GM18519 (cell line): ENCODE measurements at regions not wholly inside any gene's neighbourhood (a gene's known extent, or its start where the extent isn't known, plus 50 kb on each side); places are given as distances from the start of the nearest gene placed in this dataset.
"Not testable (repeated sequence)": the region's sequence is repeated elsewhere in the genome, so short reads cannot be mapped to it uniquely, and the experiment has no call there.

ENCODE experiments used
- ATAC-seq: cut with Tn5 transposase; IDR thresholded peaks from one replicate; pipeline ENCODE4 v1.9.1; 2021; ENCODE audit warnings: mild to moderate bottlenecking, moderate library complexity; ENCODE audit not compliant: unreplicated experiment, low FRiP score

GRCh38 chr11:114925591-114925990, 247.3 kb downstream of the NXPE2 start:
- ATAC-seq: no peak

DNA sequence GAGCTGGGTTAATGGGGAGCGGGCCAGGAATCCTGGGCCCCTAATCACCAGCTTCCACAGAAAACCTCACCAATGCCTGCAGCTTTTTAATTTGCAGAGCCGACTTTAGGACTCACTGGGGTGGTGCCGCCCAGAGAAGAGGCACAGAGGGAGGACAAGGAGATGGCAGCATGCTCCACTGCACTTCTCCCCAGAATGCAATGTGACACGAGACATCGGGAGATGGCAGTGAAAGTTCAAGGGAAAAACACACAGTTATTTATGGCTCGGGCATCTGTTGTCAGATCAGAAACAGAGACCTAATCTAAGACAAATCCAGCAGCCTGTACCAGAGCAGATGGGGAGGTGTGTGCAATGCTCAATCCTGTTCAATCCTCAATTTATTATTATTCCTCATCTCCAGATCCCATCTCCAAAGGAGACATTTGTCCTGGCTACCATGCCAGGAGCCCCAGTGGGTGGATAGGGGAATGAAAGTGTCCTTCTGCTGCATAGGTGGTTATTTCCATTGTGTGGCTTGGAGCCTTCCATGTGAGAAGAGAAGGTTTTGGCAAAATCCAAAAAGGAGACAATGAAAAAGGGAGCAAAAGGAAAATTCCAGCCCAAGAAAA, 250.0 kb downstream of the NXPE2 start:
- ATAC-seq: no peak

GRCh38 chr11:114929351-114930000, 251.1 kb downstream of the NXPE2 start:
- no peak for ATAC-seq

GRCh38 chr11:114938799-114939198, 260.5 kb downstream of the NXPE2 start:
- no peak for ATAC-seq

DNA sequence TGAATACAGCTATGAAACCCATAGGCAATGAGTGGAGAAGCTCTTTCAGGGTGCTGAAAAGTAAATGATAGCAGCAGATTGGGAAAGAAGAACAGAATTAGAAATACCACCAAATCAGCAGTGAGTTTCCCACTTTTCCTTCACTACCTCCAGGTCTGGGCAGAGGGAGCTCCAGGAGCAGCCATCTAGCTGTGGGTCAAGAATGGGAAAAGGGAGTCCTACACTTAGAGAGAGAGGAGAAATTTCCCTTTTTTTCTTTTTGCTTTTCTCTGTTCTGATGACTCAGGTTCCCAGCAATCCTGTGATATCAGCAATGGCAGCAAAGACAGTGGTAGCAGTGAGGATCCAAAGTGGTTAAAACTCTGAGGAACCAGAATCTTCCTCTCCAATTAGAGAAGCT, 263.9 kb downstream of the NXPE2 start:
- ATAC-seq: no peak

DNA sequence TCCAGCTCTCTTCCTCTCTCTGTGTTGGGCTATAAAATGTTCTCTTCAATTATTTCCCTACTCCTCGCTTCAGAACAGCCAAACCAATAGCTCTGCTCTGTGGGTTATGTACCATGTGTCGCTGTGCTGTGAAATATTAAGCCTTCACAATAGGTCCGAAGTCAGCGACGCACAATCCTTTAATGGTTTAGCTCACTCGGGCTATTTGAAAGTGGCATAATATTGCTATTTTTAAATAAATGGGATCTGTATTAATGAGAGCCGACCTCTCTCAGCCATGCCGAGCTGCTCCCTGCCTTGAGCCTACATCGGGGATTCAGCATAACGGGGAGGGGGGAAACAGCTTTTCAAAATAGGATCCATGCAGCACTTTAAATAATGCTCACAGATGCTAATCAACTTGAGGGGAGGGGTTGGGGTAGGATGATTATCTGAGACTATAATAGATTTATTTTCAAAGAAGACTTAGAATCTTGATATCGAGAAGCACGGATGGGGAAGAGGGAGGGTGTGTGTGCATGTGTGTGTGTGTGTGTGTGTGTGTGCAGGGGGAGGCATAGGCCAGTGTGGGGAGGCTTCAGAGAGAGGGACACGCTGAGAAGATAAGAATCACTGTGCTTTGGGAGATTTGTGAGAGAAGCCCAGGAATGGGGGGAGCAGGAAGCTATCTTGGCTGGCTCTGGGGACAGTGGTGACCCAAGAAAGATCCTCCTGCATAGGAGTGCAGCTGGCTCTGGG, 271.5 kb downstream of the NXPE2 start:
- no peak for ATAC-seq

- ATAC-seq: no peak
Observed at GRCh38 chr11:114953039-114953438, 274.7 kb downstream of the NXPE2 start.

- no peak for ATAC-seq
Observed at GRCh38 chr11:114955923-114956322, 277.6 kb downstream of the NXPE2 start.

- no peak for ATAC-seq
Observed at GRCh38 chr11:114956566-114956965, 278.2 kb downstream of the NXPE2 start.

GRCh38 chr11:114959953-114960505, 281.7 kb downstream of the NXPE2 start:
- no peak for ATAC-seq

GRCh38 chr11:114960819-114961218, 282.5 kb downstream of the NXPE2 start:
- not testable (repeated sequence) for ATAC-seq

DNA sequence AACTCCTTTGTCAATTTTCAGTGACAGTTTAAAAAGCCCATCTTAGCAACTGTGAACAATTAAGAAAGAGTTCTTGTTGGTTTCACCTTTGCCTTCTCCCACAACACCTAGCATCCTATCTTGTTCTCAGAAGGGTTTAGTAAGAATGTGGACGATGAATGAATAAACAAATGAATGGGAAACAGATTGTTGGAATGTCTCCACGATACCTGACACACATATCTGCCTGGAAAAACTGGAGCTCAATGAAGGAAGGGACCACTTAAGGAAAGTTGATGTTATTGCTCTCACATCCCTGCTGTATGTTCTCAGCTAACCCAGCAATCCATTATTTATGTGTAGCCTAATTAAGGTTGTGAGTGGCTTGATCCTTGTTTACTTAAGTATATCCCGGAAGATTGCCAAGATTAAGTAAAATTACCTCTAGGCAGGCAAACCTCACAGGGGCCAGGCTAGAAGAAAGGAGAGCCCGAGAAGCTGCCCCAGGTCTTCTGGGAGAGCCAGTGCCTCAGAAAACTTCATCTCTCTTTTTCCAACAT, 286.4 kb downstream of the NXPE2 start:
- no peak for ATAC-seq

DNA sequence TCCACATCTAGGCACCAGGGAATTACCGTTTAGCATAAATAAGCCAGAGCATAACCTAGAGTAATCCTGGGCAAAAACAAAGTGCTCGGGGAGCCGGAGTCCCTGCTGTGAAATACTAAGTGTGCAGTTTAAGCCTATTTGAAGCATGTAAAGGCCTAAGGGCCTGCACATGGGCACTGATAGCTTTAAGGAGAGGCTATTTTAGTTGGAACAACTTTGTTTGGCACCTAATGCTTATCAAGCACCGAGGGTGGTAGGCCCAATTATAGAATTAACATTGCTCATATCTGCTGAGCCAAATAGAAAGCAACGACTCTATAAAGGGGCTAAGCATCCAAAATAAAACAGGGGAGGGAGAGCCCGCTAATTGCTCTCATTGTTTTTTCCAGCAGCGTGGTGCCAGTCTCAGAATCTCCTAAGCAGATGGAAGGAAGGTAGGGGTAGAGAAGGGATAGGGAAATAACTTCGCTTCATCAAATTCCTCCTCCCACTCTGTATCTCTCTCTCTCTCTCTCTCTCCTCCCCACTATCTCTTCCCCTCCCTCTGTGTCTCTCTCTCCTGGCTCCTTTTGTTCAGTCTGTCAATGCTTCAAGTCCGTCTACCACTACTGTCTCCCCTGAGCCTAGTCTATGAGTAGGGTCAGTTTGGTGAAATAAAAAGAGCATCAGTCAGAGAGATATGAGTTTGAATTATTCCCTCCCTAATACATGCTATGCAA, 292.8 kb downstream of the NXPE2 start:
- ATAC-seq: no peak

- ATAC-seq: no peak
Observed at GRCh38 chr11:114972105-114972504, 293.8 kb downstream of the NXPE2 start.

- no peak for ATAC-seq
Observed at GRCh38 chr11:114977651-114978050, 299.3 kb downstream of the NXPE2 start.

DNA sequence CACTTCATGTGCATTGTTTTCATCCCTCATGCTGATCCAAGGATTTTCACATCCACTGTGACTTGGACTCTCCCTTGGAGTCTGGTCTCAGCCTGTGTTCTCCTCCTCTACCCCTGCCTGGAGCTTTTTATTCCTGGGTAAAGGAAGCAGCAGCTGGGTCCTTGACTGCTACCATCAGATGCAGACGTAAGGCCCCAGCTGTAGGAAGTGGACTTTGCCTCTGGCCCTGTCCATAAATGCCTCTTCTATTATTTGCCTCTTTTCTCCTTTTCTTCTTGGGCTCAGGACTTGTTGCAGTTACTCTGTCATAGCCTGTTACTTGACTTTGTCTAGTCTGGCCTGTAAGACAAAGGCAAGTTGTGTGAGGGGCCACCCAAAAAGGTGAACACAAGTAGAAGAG, 303.8 kb downstream of the NXPE2 start:
- no peak for ATAC-seq

GRCh38 chr11:114984611-114985163, 306.4 kb downstream of the NXPE2 start:
- no peak for ATAC-seq

- no peak for ATAC-seq
Observed at GRCh38 chr11:114986365-114986764, 308.0 kb downstream of the NXPE2 start.

- no peak for ATAC-seq
Observed at GRCh38 chr11:114987186-114987760, 308.9 kb downstream of the NXPE2 start.

GRCh38 chr11:114988644-114989043, 310.3 kb downstream of the NXPE2 start:
- ATAC-seq: no peak
